ENCODE measurements at regions not wholly inside any gene's neighbourhood (a gene's known extent, or its start where the extent isn't known, plus 50 kb on each side); places are given as distances from the start of the nearest gene placed in this dataset.

DNA sequence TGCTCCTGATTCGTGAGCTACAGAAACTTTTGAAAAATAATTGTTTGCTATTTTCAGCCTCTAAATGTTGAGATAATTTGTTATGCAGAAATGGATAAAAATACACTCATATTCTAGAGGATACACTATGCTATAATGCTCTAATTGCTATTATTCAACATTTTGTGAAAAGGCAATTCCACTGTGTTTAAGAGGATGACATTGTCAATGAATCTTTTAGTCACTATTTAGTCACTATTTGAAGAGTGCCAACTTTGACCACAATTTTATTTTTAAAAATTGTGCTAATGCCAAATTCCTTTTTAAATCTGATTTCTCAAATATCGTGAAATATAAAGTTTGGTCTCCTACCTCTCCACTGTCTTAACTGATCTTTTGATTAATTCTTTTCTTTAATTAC lies 604.9 kb upstream of the KCNMB2 start:
- TF ChIP-seq ZNF17 (CRISPR knock-in tag; IDR thresholded peaks at IDR 0.05), result no peak
- TF ChIP-seq, protein P1, sequence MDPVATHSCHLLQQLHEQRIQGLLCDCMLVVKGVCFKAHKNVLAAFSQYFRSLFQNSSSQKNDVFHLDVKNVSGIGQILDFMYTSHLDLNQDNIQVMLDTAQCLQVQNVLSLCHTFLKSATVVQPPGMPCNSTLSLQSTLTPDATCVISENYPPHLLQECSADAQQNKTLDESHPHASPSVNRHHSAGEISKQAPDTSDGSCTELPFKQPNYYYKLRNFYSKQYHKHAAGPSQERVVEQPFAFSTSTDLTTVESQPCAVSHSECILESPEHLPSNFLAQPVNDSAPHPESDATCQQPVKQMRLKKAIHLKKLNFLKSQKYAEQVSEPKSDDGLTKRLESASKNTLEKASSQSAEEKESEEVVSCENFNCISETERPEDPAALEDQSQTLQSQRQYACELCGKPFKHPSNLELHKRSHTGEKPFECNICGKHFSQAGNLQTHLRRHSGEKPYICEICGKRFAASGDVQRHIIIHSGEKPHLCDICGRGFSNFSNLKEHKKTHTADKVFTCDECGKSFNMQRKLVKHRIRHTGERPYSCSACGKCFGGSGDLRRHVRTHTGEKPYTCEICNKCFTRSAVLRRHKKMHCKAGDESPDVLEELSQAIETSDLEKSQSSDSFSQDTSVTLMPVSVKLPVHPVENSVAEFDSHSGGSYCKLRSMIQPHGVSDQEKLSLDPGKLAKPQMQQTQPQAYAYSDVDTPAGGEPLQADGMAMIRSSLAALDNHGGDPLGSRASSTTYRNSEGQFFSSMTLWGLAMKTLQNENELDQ (CRISPR knock-in tag; IDR thresholded peaks at IDR 0.05; ENCODE audit: borderline replicate concordance), result no peak
- TF ChIP-seq AGO1 (IDR thresholded peaks at IDR 0.05; ENCODE audit: low read depth, low read length, poor library complexity, severe bottlenecking), result no peak
- no peak for TF ChIP-seq MAFG (CRISPR knock-in tag; IDR thresholded peaks at IDR 0.05)
- no peak for TF ChIP-seq JUND (CRISPR knock-in tag; IDR thresholded peaks at IDR 0.05)
- TF ChIP-seq, protein P2, sequence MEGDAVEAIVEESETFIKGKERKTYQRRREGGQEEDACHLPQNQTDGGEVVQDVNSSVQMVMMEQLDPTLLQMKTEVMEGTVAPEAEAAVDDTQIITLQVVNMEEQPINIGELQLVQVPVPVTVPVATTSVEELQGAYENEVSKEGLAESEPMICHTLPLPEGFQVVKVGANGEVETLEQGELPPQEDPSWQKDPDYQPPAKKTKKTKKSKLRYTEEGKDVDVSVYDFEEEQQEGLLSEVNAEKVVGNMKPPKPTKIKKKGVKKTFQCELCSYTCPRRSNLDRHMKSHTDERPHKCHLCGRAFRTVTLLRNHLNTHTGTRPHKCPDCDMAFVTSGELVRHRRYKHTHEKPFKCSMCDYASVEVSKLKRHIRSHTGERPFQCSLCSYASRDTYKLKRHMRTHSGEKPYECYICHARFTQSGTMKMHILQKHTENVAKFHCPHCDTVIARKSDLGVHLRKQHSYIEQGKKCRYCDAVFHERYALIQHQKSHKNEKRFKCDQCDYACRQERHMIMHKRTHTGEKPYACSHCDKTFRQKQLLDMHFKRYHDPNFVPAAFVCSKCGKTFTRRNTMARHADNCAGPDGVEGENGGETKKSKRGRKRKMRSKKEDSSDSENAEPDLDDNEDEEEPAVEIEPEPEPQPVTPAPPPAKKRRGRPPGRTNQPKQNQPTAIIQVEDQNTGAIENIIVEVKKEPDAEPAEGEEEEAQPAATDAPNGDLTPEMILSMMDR (CRISPR knock-in tag; IDR thresholded peaks at IDR 0.05), result no peak
